Body of pancreas (tissue), 4 donors: ENCODE measurements at regions not wholly inside any gene's neighbourhood (a gene's known extent, or its start where the extent isn't known, plus 50 kb on each side); places are given as distances from the start of the nearest gene placed in this dataset.

Experiments used
- CTCF ChIP-seq, 7 experiments: fragments of 450-650 bp in 4 of 7; fragments of 200-600 bp in 3 of 7; sonication (generic) in 3 of 7; IDR thresholded peaks; one replicate each; pipeline ENCODE4 v1.5.1; 2016 to 2019; ENCODE audit warnings: antibody characterized with exemption in 7 of 7
- POLR2A ChIP-seq, 3 donors: fragments of 450-650 bp; IDR thresholded peaks; one replicate each; pipeline ENCODE4 v1.6.1; 2016; ENCODE audit warnings: antibody characterized with exemption in 3 of 3, mild to moderate bottlenecking in 2 of 3

- TF ChIP-seq POLR2A (IDR thresholded peaks at IDR 0.05): no peak
- no peak for TF ChIP-seq CTCF (IDR thresholded peaks at IDR 0.05)
These were observed 339.2 kb upstream of the GATB start for GRCh38 chr4:152099981-152100378.
